Skeletal muscle tissue (tissue), 3 donors: ENCODE measurements at regions not wholly inside any gene's neighbourhood (a gene's known extent, or its start where the extent isn't known, plus 50 kb on each side); places are given as distances from the start of the nearest gene placed in this dataset.
A peak's percentile ranks its signal among the peaks of the same experiment; 100 is the strongest.

Experiments used
- H3K27ac ChIP-seq: one replicate; pipeline ENCODE4 v1.7.0; 2013; ENCODE audit warnings: mild to moderate bottlenecking, low read depth, low read length, inconsistent platforms
- H3K27me3 ChIP-seq, 3 donors: one replicate each; pipeline ENCODE4 v1.7.0; 2013; ENCODE audit warnings: low read length in 3 of 3; ENCODE audit not compliant: control insufficient read depth in 3 of 3, insufficient read depth in 3 of 3
- H3K36me3 ChIP-seq, 3 donors: one replicate each; pipeline ENCODE4 v1.7.0; 2013; ENCODE audit warnings: low read length in 3 of 3; ENCODE audit not compliant: control insufficient read depth in 3 of 3, insufficient read depth in 3 of 3
- H3K4me1 ChIP-seq, 3 donors: one replicate each; pipeline ENCODE4 v1.7.0; 2013; ENCODE audit warnings: low read length in 3 of 3, mild to moderate bottlenecking in 3 of 3; ENCODE audit not compliant: control insufficient read depth in 3 of 3, insufficient read depth in 3 of 3
- H3K4me3 ChIP-seq, 3 donors: one replicate each; pipeline ENCODE4 v1.7.0; 2013; ENCODE audit warnings: low read length in 3 of 3
- H3K9ac ChIP-seq, 3 donors: one replicate each; pipeline ENCODE4 v1.7.0; 2013; ENCODE audit warnings: low read length in 3 of 3, mild to moderate bottlenecking in 3 of 3, moderate library complexity in 2 of 3, low read depth in 1 of 3
- H3K9me3 ChIP-seq, 3 donors: one replicate each; pipeline ENCODE4 v1.7.0; 2013; ENCODE audit warnings: low read length in 3 of 3; ENCODE audit not compliant: control insufficient read depth in 3 of 3
- donor health status: Osteomylitis.

GRCh38 chr3:194875581-194876402 lies 190.1 kb downstream of the FAM43A start:
- Histone ChIP-seq H3K4me3 (no peak overlapping the region), H3K9ac (no peak overlapping the region), H3K27ac (peak overlapping the region; percentile 40), H3K9me3 (no peaks in the 10 kb centered on the region), H3K4me1 (peaks cover 42 to 47% (median 43%) of the 10 kb centered on the region in 3 donors), H3K27me3 (no peaks in the 10 kb centered on the region), H3K36me3 (no peaks in the 10 kb centered on the region)

- no peaks in the 10 kb centered on the region for H3K27me3 ChIP-seq
- peaks cover 41 to 47% (median 41%) of the 10 kb centered on the region in 3 donors for H3K4me1 ChIP-seq
- H3K27ac ChIP-seq: peak overlapping the region; percentile 44
- no peak overlapping the region for H3K9ac ChIP-seq
- no peaks in the 10 kb centered on the region for H3K9me3 ChIP-seq
- no peaks in the 10 kb centered on the region for H3K36me3 ChIP-seq
- H3K4me3 ChIP-seq: no peak overlapping the region
Observed at GRCh38 chr3:194876403-194877095, 190.9 kb downstream of the FAM43A start.

GRCh38 chr3:194877291-194878119 lies 191.8 kb downstream of the FAM43A start:
- Histone ChIP-seq H3K27ac (peak overlapping the region; percentile 44), H3K9ac (no peak overlapping the region), H3K9me3 (no peaks in the 10 kb centered on the region), H3K36me3 (no peaks in the 10 kb centered on the region), H3K27me3 (no peaks in the 10 kb centered on the region), H3K4me3 (no peak overlapping the region), H3K4me1 (peaks cover 32 to 39% (median 34%) of the 10 kb centered on the region in 3 donors)

GRCh38 chr3:194879126-194879877 lies 193.6 kb downstream of the FAM43A start:
- H3K4me1 ChIP-seq: peaks cover 29 to 36% (median 35%) of the 10 kb centered on the region in 3 donors

GRCh38 chr3:194879991-194880939 lies 194.6 kb downstream of the FAM43A start:
- no peak overlapping the region for H3K4me3 ChIP-seq
- H3K9ac ChIP-seq: peak overlapping the region in 1 of 3 donors; percentile 23
- peak overlapping the region; percentile 73 for H3K27ac ChIP-seq
- no peaks in the 10 kb centered on the region for H3K36me3 ChIP-seq
- H3K9me3 ChIP-seq: peaks cover 0 to 4% (median 0%) of the 10 kb centered on the region in 3 donors
- H3K4me1 ChIP-seq: peaks cover 29 to 36% (median 35%) of the 10 kb centered on the region in 3 donors
- no peaks in the 10 kb centered on the region for H3K27me3 ChIP-seq

More at GRCh38 chr3:194879126-194879877, 193.6 kb downstream of the FAM43A start:
- no peaks in the 10 kb centered on the region for H3K36me3 ChIP-seq
- H3K9me3 ChIP-seq: peaks cover 0 to 4% (median 0%) of the 10 kb centered on the region in 3 donors
- H3K9ac ChIP-seq: no peak overlapping the region
- no peaks in the 10 kb centered on the region for H3K27me3 ChIP-seq
- H3K27ac ChIP-seq: peak overlapping the region; percentile 60
- no peak overlapping the region for H3K4me3 ChIP-seq

GRCh38 chr3:194880940-194881925 lies 195.6 kb downstream of the FAM43A start:
- Histone ChIP-seq H3K36me3 (no peaks in the 10 kb centered on the region), H3K9ac (no peak overlapping the region), H3K9me3 (peaks cover 0 to 4% (median 0%) of the 10 kb centered on the region in 3 donors), H3K27me3 (no peaks in the 10 kb centered on the region), H3K4me1 (peaks cover 29 to 36% (median 34%) of the 10 kb centered on the region in 3 donors), H3K4me3 (no peak overlapping the region), H3K27ac (peak overlapping the region; percentile 73)

- Histone ChIP-seq H3K4me1 (peaks cover 14 to 17% (median 17%) of the 10 kb centered on the region in 3 donors), H3K36me3 (no peaks in the 10 kb centered on the region)
Observed at GRCh38 chr3:194884649-194885315, 199.1 kb downstream of the FAM43A start.

More at GRCh38 chr3:194884649-194885315, 199.1 kb downstream of the FAM43A start:
- Histone ChIP-seq H3K9me3 (peaks cover 0 to 4% (median 0%) of the 10 kb centered on the region in 3 donors), H3K27ac (peak overlapping the region; percentile 15), H3K9ac (no peak overlapping the region), H3K27me3 (no peaks in the 10 kb centered on the region), H3K4me3 (no peak overlapping the region)
